Stimulated activated CD8-positive, alpha-beta memory T cell treated with anti-CD3 and anti-CD28 coated beads, Interleukin-15, amount 100 ng/mL, for 48 hours (primary cell): ENCODE measurements at regions not wholly inside any gene's neighbourhood (a gene's known extent, or its start where the extent isn't known, plus 50 kb on each side); places are given as distances from the start of the nearest gene placed in this dataset.
A peak's percentile ranks its signal among the peaks of the same experiment; 100 is the strongest.
"Not testable (repeated sequence)": the region's sequence is repeated elsewhere in the genome, so short reads cannot be mapped to it uniquely, and the experiment has no call there.

Experiments used
- DNase-seq, 2 donors: peaks; one replicate each; pipeline ENCODE4 v3.0.0-alpha.2; 2020; ENCODE audit warnings: low read depth in 2 of 2

DNA sequence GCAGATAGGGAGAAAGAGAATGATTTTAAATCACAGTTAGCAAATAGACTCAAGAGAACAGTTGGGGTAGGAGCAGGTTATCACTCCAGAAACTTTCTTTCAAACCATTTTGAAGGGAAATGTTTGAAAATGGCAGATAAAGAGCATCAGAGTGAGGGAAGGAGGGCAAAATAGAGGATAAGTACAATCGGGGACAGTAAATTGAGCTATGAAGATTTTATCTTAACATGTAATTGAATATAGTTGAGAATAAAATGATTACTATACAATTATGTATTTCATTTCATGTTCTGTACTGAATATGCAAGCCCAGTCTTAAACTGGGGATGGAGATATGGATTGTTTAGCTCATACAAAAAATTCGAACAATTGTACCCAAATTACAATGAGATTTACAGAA is 54.0 kb downstream of the MAP10 start:
- DNase-seq: no peak

DNA sequence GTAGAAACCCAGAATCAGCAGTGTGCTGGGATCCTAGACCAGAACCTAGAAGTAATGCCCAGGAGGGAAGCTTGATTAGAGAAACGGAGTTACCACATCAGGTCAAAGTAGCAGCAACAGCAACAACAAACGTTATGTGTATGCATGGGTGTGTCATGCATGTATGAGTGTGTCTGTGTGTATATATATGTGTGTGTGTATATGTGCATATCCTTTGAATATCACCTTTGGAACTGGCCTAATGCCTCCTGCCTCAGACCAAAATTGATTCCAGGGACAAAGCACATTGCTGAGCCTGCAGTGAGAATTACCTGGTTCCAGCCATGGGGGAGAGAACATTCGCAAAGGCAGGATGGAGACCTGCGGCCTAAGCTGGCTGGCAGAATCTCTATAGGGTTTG is 55.9 kb downstream of the MAP10 start:
- DNase-seq: no peak

- DNase-seq: no peak
These were observed 58.5 kb downstream of the MAP10 start for GRCh38 chr1:232863544-232864275.

- no peak for DNase-seq
These were observed 60.1 kb downstream of the MAP10 start for GRCh38 chr1:232865102-232865931.

DNA sequence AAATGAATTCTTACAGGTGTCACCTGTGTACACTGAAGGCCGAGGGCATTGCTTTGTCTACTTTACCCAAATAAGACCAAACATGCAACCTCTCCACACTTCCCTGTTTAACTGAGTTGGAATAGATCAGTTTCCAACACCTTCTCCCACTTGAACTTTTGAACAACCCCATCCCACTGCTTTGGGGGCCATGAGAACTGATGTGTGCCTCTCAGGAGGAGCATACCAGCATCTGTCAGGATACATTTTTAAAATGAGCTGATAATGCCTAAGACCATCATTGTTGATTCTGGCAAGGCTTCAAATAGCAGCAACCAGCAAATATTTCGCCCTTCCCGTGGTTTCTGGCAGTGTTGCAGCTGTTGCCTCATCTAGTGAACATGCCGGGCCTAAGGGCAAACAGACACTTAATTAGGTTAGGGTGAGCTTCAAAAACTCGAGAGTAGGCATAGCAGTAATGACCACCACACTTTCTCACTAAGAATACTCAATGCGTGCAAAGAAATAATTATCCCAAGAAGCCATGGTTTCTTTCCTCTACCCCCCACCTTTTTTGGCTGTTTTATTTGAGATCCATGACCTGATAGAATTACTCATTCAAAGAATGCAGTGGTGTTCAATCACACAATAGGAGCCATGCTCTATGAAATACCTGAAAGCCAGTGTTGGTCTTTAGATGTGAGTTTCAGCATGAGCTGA is 63.7 kb downstream of the MAP10 start:
- no peak for DNase-seq

- not testable (repeated sequence) for DNase-seq
These were observed 66.2 kb downstream of the MAP10 start for GRCh38 chr1:232871291-232871969.

DNA sequence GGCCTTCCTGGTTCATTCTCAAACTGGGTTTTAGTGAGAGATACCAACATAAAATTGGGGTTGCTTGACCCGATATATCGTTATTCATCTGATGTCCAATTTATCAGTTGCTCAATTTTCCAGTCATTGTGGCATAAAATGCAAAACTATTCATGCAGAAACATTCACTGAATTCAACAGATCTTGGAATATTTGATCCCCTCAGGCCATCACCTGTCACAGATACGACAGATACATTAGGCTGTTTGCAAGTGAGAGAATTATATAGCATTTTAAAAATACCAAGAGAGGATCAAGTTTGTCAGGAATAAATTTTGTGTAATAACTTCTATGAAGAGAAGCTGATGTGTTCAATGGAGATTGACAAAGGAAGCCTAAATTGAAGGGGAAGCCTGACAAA is 67.1 kb downstream of the MAP10 start:
- no peak for DNase-seq

- DNase-seq: no peak
These were observed 67.5 kb downstream of the MAP10 start for GRCh38 chr1:232872738-232873137.

DNA sequence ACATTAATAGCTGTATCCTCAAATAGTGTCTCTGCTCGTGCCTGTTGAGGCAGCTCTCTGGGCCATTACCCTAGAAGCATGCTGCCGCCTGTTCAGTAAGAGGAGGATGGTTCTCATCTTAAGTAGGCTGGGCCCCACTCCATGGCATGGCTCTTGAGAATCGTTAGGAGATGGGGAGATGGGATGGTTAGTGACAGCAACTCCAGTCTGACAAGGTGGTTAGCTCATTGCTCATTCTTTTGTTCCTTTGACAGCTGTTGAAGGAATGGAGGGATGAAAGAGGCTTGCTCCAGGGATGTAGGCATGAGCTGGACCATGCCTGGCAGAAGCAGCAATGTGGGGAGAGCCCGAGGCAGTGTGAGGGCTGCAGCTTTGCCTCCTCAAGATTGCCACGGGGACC is 68.2 kb downstream of the MAP10 start:
- DNase-seq: no peak

GRCh38 chr1:232873931-232874330 is 68.7 kb downstream of the MAP10 start:
- no peak for DNase-seq

- DNase-seq: no peak
These were observed 70.3 kb downstream of the MAP10 start for GRCh38 chr1:232875536-232875935.

GRCh38 chr1:232876506-232877364 is 71.5 kb downstream of the MAP10 start:
- DNase-seq: peak in 1 of 2 donors; percentile 16

DNA sequence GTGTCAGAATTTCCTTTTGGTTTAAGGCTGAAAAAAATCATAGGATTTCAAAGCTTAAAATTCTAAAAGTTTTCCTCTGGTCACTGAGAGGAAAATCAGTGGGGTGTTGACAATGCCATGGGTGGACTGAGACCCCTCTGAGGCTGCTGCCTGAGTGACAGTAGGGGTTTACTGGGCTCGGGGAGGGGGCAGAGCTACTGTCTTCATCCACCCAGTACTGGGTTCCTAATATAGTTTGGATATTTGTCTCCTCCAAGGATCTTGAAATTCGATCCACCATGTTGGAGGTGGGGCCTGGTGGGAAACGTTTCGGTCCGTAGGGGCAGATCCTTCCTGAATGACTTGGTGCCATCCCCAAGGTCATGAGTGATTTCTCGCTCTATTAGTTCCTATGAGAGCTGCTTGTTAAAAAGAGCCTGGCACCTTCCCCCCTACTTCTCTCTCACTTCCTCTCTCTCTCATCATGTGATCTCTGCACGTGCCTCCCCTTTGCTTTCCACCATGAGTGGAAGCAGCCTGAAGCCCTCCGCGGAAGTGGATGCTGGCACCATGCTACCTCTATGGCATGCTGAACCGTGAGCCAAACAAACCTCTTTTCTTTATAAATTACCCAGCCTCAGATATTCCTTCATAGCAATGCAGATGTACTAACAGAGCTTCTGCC is 72.3 kb downstream of the MAP10 start:
- no peak for DNase-seq

- DNase-seq: no peak
These were observed 72.3 kb upstream of the NTPCR start for GRCh38 chr1:232878086-232878485.

DNA sequence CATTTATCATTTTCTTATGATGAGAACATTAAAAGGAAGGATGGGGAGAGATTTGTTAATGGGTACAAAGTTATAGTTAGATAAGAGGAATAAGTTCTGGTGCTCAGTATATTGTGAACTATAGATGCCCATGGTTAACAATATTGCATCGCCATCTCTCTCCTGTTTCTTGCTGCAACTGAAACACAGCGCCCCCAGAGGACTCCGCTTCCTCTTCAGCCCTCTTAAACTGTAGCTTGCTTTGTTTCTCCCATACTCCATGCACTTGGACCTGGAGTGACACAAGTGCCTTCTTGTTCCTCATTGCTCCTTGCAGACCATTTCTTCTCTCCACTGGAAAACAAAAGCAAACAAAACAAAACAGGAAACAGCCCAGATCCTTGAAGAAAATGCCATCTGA is 70.1 kb upstream of the NTPCR start:
- no peak for DNase-seq

- no peak for DNase-seq
These were observed 66.3 kb upstream of the NTPCR start for GRCh38 chr1:232883992-232884661.

DNA sequence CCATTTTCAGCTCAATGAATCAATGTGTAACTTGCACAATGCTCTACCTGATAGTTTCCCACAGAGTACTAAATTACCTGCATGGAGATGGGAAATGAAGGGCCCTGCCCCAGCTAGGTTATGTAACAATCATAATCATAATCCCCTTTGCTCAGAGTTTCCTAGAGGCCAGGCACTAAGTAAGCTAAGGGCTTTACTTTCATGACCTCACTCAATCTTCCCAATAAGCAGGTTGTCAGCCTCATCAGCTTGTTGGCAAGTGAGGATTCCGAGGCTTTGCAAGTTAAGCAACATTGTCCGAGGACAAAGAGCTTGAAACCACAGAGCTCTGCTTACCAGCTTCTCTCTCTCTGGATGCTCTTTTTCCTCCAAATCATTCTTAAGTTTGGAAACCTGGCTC is 64.1 kb upstream of the NTPCR start:
- no peak for DNase-seq

- no peak for DNase-seq
These were observed 60.0 kb upstream of the NTPCR start for GRCh38 chr1:232890340-232890943.

GRCh38 chr1:232891071-232891470 is 59.3 kb upstream of the NTPCR start:
- DNase-seq: no peak
